ENCODE measurements at regions not wholly inside any gene's neighbourhood (a gene's known extent, or its start where the extent isn't known, plus 50 kb on each side); places are given as distances from the start of the nearest gene placed in this dataset.
"Not testable (repeated sequence)": the region's sequence is repeated elsewhere in the genome, so short reads cannot be mapped to it uniquely, and the experiment has no call there.

DNA sequence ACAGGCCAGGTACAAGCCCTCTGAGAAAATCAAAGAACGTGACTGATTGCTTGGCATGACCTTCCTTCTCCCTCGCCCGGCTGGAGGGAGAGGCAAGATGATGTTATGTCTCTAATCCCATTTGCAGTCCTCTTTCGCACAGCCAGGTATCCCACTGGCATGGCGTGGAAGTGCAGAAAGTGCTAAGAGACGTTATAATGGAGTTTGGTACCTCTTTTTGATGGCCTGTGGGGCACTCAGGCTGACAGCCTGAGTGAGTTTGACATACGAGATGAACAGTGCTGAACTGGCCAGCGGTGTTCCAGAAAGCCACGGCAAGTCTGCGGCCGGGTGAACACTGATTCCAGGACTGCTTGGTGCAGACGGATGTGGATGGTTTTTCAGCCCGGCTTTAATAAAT is 241.6 kb downstream of the RAB11FIP2 start:
- H3K4me1 Mint-ChIP-seq, result 0 out of 3 replicates have a peak, but pooled peaks cover 5% of the 10 kb centered on the region

DNA sequence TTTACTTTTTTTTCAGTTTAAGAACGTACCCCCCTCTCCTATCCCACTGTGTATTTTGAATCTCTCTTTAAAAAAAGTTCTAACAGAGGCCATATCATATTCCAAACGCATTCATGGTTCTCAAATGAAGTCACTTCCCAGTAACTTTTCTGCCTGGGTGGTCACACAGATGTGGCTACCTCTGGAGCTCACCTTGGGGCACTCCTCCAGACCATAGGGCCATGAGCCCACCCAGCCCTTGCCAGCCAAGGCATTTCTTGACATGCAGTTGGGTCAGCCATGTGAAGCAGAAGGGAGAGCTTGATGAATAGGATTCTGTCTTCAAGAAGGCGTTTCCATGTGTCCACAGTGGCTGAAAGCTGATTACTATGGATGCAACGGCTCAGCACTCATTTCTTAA is 239.3 kb downstream of the RAB11FIP2 start:
- peaks cover 3% of the 10 kb centered on the region; the same call in 2 of the 3 replicates for H3K36me3 Mint-ChIP-seq (ENCODE audit: low read depth)
- ATAC-seq, result no peak
- H3K9me3 Mint-ChIP-seq, result peaks cover 22% of the 10 kb centered on the region

More for the DNA sequence above, 241.6 kb downstream of the RAB11FIP2 start:
- TF ChIP-seq, protein P1, sequence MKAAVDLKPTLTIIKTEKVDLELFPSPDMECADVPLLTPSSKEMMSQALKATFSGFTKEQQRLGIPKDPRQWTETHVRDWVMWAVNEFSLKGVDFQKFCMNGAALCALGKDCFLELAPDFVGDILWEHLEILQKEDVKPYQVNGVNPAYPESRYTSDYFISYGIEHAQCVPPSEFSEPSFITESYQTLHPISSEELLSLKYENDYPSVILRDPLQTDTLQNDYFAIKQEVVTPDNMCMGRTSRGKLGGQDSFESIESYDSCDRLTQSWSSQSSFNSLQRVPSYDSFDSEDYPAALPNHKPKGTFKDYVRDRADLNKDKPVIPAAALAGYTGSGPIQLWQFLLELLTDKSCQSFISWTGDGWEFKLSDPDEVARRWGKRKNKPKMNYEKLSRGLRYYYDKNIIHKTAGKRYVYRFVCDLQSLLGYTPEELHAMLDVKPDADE (IDR thresholded peaks at IDR 0.05), result no peak
- TF ChIP-seq POLR2AphosphoS5 (IDR thresholded peaks at IDR 0.05; ENCODE audit: low read depth), result no peak
- no peak for TF ChIP-seq CREB1 (CRISPR knock-in tag; IDR thresholded peaks at IDR 0.05; ENCODE audit: low read depth)
- no peak for TF ChIP-seq ZNF331 (CRISPR knock-in tag; IDR thresholded peaks at IDR 0.05; ENCODE audit: low read depth)
- H3K27ac Mint-ChIP-seq, result no peak overlapping the region
- H3K27me3 ChIP-seq (ENCODE audit: insufficient read depth), result no peaks in the 10 kb centered on the region
- H3K9me3 Mint-ChIP-seq, result peaks cover 12% of the 10 kb centered on the region; the same call in 2 of the 3 replicates
- no peaks in the 10 kb centered on the region for H3K36me3 ChIP-seq (ENCODE audit: insufficient read depth)
- peaks cover 3% of the 10 kb centered on the region; the same call in 2 of the 3 replicates for H3K36me3 Mint-ChIP-seq (ENCODE audit: low read depth)
- no peaks in the 10 kb centered on the region for H3K79me2 ChIP-seq (replicated peaks; ENCODE audit: insufficient read depth)
- no peak overlapping the region for H3K27ac ChIP-seq (ENCODE audit: low read depth)
- H3K27me3 Mint-ChIP-seq (ENCODE audit: insufficient read depth, low read depth, poor library complexity), result peaks cover 4% of the 10 kb centered on the region
- no peak overlapping the region for H3K4me3 ChIP-seq
- no peaks in the 10 kb centered on the region for H4K20me1 ChIP-seq (replicated peaks; ENCODE audit: insufficient read depth)
- DNase-seq (ENCODE audit: low spot score) (no peak), ATAC-seq (no peak)
- H3K9me2 ChIP-seq (ENCODE audit: insufficient read depth), result no peaks in the 10 kb centered on the region
- no peaks in the 10 kb centered on the region for H3K4me1 ChIP-seq (ENCODE audit: insufficient read depth)
- no peak overlapping the region for H3K4me3 Mint-ChIP-seq
- H3F3A ChIP-seq (replicated peaks; ENCODE audit: low read depth), result no peaks in the 10 kb centered on the region
- no peak overlapping the region for H2AFZ ChIP-seq
- no peak overlapping the region for H3K4me2 ChIP-seq

DNA sequence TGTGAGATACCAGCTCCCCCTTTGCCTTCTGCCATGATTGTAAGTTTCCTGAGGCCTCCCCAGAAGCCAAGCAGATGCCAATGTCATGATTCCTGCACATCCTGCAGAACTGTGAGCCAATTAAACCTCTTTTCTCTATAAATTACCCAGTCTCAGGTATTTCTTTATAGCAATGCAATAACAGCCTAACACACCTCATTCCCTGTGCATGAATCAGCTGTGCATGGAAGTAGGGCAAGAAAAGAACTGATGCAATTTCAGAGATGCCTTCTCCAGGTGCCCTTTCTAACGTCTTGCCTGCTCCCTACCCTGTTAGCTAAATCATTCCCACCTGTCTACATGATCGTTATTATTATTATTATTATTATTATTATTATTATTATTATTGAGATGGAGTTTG is 230.9 kb downstream of the RAB11FIP2 start:
- not testable (repeated sequence) for H3K27me3 ChIP-seq (ENCODE audit: insufficient read depth); H3K4me1 ChIP-seq (ENCODE audit: insufficient read depth); H2AFZ ChIP-seq; H3K4me3 Mint-ChIP-seq; H4K20me1 ChIP-seq (replicated peaks; ENCODE audit: insufficient read depth); H3K27ac Mint-ChIP-seq; H3K27me3 Mint-ChIP-seq (ENCODE audit: insufficient read depth, low read depth, poor library complexity); H3K4me1 Mint-ChIP-seq; H3K79me2 ChIP-seq (replicated peaks; ENCODE audit: insufficient read depth); ATAC-seq; H3K36me3 ChIP-seq (ENCODE audit: insufficient read depth); H3K4me2 ChIP-seq; H3K36me3 Mint-ChIP-seq (ENCODE audit: low read depth); H3K27ac ChIP-seq (ENCODE audit: low read depth); H3K4me3 ChIP-seq; DNase-seq (ENCODE audit: low spot score); H3K9me3 Mint-ChIP-seq; H3K9me2 ChIP-seq (ENCODE audit: insufficient read depth); H3F3A ChIP-seq (replicated peaks; ENCODE audit: low read depth)

More for the DNA sequence above, 239.3 kb downstream of the RAB11FIP2 start:
- Mint-ChIP-seq H3K27me3 (ENCODE audit: insufficient read depth, low read depth, poor library complexity) (no peaks in the 10 kb centered on the region), H3K27ac (no peak overlapping the region), H3K4me1 (0 out of 3 replicates have a peak, but pooled peaks cover 5% of the 10 kb centered on the region), H3K4me3 (no peak overlapping the region)
- no peaks in the 10 kb centered on the region for H3F3A ChIP-seq (replicated peaks; ENCODE audit: low read depth)
- no peaks in the 10 kb centered on the region for H3K79me2 ChIP-seq (replicated peaks; ENCODE audit: insufficient read depth)
- no peaks in the 10 kb centered on the region for H3K9me2 ChIP-seq (ENCODE audit: insufficient read depth)
- H3K27me3 ChIP-seq (ENCODE audit: insufficient read depth), result no peaks in the 10 kb centered on the region
- no peak overlapping the region for H2AFZ ChIP-seq
- no peak overlapping the region for H3K4me2 ChIP-seq
- H3K36me3 ChIP-seq (ENCODE audit: insufficient read depth), result no peaks in the 10 kb centered on the region
- no peak overlapping the region for H3K27ac ChIP-seq (ENCODE audit: low read depth)
- no peaks in the 10 kb centered on the region for H3K4me1 ChIP-seq (ENCODE audit: insufficient read depth)
- no peak for DNase-seq (ENCODE audit: low spot score)
- no peaks in the 10 kb centered on the region for H4K20me1 ChIP-seq (replicated peaks; ENCODE audit: insufficient read depth)
- TF ChIP-seq CREB1 (CRISPR knock-in tag; IDR thresholded peaks at IDR 0.05; ENCODE audit: low read depth) (no peak), EZH2 (IDR thresholded peaks at IDR 0.05; ENCODE audit: low read depth, unreplicated experiment) (no peak), ZNF331 (CRISPR knock-in tag; IDR thresholded peaks at IDR 0.05; ENCODE audit: low read depth) (no peak), EZH2phosphoT487 (IDR thresholded peaks at IDR 0.05; ENCODE audit: unreplicated experiment) (no peak)
- TF ChIP-seq, protein P2, sequence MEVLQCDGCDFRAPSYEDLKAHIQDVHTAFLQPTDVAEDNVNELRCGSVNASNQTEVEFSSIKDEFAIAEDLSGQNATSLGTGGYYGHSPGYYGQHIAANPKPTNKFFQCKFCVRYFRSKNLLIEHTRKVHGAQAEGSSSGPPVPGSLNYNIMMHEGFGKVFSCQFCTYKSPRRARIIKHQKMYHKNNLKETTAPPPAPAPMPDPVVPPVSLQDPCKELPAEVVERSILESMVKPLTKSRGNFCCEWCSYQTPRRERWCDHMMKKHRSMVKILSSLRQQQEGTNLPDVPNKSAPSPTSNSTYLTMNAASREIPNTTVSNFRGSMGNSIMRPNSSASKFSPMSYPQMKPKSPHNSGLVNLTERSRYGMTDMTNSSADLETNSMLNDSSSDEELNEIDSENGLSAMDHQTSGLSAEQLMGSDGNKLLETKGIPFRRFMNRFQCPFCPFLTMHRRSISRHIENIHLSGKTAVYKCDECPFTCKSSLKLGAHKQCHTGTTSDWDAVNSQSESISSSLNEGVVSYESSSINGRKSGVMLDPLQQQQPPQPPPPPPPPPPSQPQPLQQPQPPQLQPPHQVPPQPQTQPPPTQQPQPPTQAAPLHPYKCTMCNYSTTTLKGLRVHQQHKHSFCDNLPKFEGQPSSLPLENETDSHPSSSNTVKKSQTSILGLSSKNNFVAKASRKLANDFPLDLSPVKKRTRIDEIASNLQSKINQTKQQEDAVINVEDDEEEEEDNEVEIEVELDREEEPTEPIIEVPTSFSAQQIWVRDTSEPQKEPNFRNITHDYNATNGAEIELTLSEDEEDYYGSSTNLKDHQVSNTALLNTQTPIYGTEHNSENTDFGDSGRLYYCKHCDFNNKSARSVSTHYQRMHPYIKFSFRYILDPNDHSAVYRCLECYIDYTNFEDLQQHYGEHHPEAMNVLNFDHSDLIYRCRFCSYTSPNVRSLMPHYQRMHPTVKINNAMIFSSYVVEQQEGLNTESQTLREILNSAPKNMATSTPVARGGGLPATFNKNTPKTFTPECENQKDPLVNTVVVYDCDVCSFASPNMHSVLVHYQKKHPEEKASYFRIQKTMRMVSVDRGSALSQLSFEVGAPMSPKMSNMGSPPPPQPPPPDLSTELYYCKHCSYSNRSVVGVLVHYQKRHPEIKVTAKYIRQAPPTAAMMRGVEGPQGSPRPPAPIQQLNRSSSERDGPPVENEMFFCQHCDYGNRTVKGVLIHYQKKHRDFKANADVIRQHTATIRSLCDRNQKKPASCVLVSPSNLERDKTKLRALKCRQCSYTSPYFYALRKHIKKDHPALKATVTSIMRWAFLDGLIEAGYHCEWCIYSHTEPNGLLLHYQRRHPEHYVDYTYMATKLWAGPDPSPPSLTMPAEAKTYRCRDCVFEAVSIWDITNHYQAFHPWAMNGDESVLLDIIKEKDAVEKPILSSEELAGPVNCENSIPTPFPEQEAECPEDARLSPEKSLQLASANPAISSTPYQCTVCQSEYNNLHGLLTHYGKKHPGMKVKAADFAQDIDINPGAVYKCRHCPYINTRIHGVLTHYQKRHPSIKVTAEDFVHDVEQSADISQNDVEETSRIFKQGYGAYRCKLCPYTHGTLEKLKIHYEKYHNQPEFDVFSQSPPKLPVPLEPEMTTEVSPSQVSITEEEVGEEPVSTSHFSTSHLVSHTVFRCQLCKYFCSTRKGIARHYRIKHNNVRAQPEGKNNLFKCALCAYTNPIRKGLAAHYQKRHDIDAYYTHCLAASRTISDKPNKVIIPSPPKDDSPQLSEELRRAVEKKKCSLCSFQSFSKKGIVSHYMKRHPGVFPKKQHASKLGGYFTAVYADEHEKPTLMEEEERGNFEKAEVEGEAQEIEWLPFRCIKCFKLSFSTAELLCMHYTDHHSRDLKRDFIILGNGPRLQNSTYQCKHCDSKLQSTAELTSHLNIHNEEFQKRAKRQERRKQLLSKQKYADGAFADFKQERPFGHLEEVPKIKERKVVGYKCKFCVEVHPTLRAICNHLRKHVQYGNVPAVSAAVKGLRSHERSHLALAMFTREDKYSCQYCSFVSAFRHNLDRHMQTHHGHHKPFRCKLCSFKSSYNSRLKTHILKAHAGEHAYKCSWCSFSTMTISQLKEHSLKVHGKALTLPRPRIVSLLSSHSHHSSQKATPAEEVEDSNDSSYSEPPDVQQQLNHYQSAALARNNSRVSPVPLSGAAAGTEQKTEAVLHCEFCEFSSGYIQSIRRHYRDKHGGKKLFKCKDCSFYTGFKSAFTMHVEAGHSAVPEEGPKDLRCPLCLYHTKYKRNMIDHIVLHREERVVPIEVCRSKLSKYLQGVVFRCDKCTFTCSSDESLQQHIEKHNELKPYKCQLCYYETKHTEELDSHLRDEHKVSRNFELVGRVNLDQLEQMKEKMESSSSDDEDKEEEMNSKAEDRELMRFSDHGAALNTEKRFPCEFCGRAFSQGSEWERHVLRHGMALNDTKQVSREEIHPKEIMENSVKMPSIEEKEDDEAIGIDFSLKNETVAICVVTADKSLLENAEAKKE (CRISPR knock-in tag; IDR thresholded peaks at IDR 0.05), result no peak
- H3K4me3 ChIP-seq, result no peak overlapping the region

Measured in GM23338 (cell line).